Uterus (tissue), 2 donors: ENCODE measurements at regions not wholly inside any gene's neighbourhood (a gene's known extent, or its start where the extent isn't known, plus 50 kb on each side); places are given as distances from the start of the nearest gene placed in this dataset.

ENCODE experiments used
- CTCF ChIP-seq, 4 experiments: fragments of 200-600 bp in 2 of 4; fragments of 450-650 bp in 2 of 4; sonication (generic) in 2 of 4; IDR thresholded peaks; one replicate each; pipeline ENCODE4 v1.5.1; 2016 to 2019; ENCODE audit warnings: antibody characterized with exemption in 4 of 4, mild to moderate bottlenecking in 2 of 4, moderate library complexity in 1 of 4
- POLR2A ChIP-seq, 2 donors: fragments of 450-650 bp; IDR thresholded peaks; one replicate each; pipeline ENCODE4 v1.6.1; 2016; ENCODE audit warnings: antibody characterized with exemption in 2 of 2, mild to moderate bottlenecking in 1 of 2, moderate library complexity in 1 of 2

GRCh38 chr9:81790166-81790565 is 100.8 kb upstream of the TLE1 start:
- no peak for TF ChIP-seq CTCF (IDR thresholded peaks at IDR 0.05)
- no peak for TF ChIP-seq POLR2A (IDR thresholded peaks at IDR 0.05)
